ENCODE measurements at regions not wholly inside any gene's neighbourhood (a gene's known extent, or its start where the extent isn't known, plus 50 kb on each side); places are given as distances from the start of the nearest gene placed in this dataset.
"Not testable (repeated sequence)": the region's sequence is repeated elsewhere in the genome, so short reads cannot be mapped to it uniquely, and the experiment has no call there.

GRCh38 chr13:103528437-103528836 is 462.2 kb upstream of the SLC10A2 start:
- intact Hi-C loops (cut with micrococcal nuclease): no loop called here

GRCh38 chr13:103525530-103525929 is 459.3 kb upstream of the SLC10A2 start:
- intact Hi-C loops (cut with micrococcal nuclease): no loop called here

- intact Hi-C loops (cut with micrococcal nuclease): no loop called here
Observed at GRCh38 chr13:103523858-103524257, 457.6 kb upstream of the SLC10A2 start.

- intact Hi-C loops (cut with micrococcal nuclease): no loop called here
Observed at GRCh38 chr13:103521532-103521931, 455.3 kb upstream of the SLC10A2 start.

- intact Hi-C loops (cut with micrococcal nuclease): no loop called here
Observed at GRCh38 chr13:103517768-103518102, 451.5 kb upstream of the SLC10A2 start.

- intact Hi-C loops (cut with micrococcal nuclease): no loop called here
Observed at GRCh38 chr13:103517066-103517767, 451.0 kb upstream of the SLC10A2 start.

- intact Hi-C loops (cut with micrococcal nuclease): no loop called here
Observed at GRCh38 chr13:103516015-103516795, 450.0 kb upstream of the SLC10A2 start.

GRCh38 chr13:103515410-103515809 is 449.2 kb upstream of the SLC10A2 start:
- intact Hi-C loops (cut with micrococcal nuclease): no loop called here

GRCh38 chr13:103514619-103515018 is 448.4 kb upstream of the SLC10A2 start:
- intact Hi-C loops (cut with micrococcal nuclease): no loop called here

- intact Hi-C loops (cut with micrococcal nuclease): no loop called here
Observed at GRCh38 chr13:103514188-103514587, 448.0 kb upstream of the SLC10A2 start.

- intact Hi-C loops (cut with micrococcal nuclease): no loop called here
Observed at GRCh38 chr13:103510007-103510535, 443.9 kb upstream of the SLC10A2 start.

- intact Hi-C loops (cut with micrococcal nuclease): no loop called here
Observed at GRCh38 chr13:103497404-103497803, 431.2 kb upstream of the SLC10A2 start.

GRCh38 chr13:103487841-103488240 is 421.6 kb upstream of the SLC10A2 start:
- intact Hi-C loops (cut with micrococcal nuclease): no loop called here

GRCh38 chr13:103473081-103473480 is 406.9 kb upstream of the SLC10A2 start:
- intact Hi-C loops (cut with micrococcal nuclease): no loop called here

GRCh38 chr13:103471896-103472295 is 405.7 kb upstream of the SLC10A2 start:
- intact Hi-C loops (cut with micrococcal nuclease): no loop called here

GRCh38 chr13:103469771-103470170 is 403.6 kb upstream of the SLC10A2 start:
- intact Hi-C loops (cut with micrococcal nuclease): no loop called here

- intact Hi-C loops (cut with micrococcal nuclease): no loop called here
Observed at GRCh38 chr13:103466761-103467160, 400.5 kb upstream of the SLC10A2 start.

- intact Hi-C loops (cut with micrococcal nuclease): not testable (repeated sequence)
Observed at GRCh38 chr13:103460246-103460645, 394.0 kb upstream of the SLC10A2 start.

GRCh38 chr13:103457050-103457449 is 390.8 kb upstream of the SLC10A2 start:
- intact Hi-C loops (cut with micrococcal nuclease): not testable (repeated sequence)

GRCh38 chr13:103451656-103452055 is 385.4 kb upstream of the SLC10A2 start:
- intact Hi-C loops (cut with micrococcal nuclease): no loop called here

- intact Hi-C loops (cut with micrococcal nuclease): no loop called here
Observed at GRCh38 chr13:103443604-103444003, 377.4 kb upstream of the SLC10A2 start.

GRCh38 chr13:103437651-103438050 is 371.4 kb upstream of the SLC10A2 start:
- intact Hi-C loops (cut with micrococcal nuclease): no loop called here
